C4-2B (cell line): ENCODE measurements at regions not wholly inside any gene's neighbourhood (a gene's known extent, or its start where the extent isn't known, plus 50 kb on each side); places are given as distances from the start of the nearest gene placed in this dataset.

Experiments used
- H3K27ac ChIP-seq: fragments of 450-650 bp; 2 replicates; pipeline ENCODE4 v1.5.1; 2017
- CTCF ChIP-seq: fragments of 450-650 bp; conservative IDR thresholded peaks from 2 replicates; pipeline ENCODE4 v1.5.1; 2017; ENCODE audit warnings: mild to moderate bottlenecking
- ZFX ChIP-seq: fragments of 450-650 bp; IDR thresholded peaks from 2 replicates; pipeline ENCODE4 v1.6.1; 2017

- TF ChIP-seq CTCF, result no peak
- no peak for TF ChIP-seq ZFX
- no peak overlapping the region for H3K27ac ChIP-seq
Observed at GRCh38 chr5:171705830-171706468, 79.7 kb upstream of the SMIM23 start.

- no peak for TF ChIP-seq ZFX
- TF ChIP-seq CTCF, result no peak
- H3K27ac ChIP-seq, result no peak overlapping the region
Observed at GRCh38 chr5:171706736-171707441, 78.7 kb upstream of the SMIM23 start.

DNA sequence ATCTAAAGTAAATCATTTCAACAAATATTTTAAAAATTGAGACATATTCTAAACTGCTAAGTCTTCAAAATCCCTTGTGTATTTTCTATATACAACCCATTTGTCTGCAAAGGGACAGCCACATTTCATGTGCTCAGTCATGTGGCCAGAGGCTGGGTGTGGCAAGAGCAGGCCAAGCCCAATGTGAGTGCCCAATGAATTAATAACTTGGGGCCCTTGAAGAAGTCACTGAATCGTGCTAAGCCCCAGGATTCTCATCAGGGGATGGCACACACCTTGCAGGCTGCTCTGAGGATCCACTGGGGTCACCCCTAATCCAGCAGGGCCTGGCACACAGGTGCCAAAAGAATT, 78.2 kb upstream of the SMIM23 start:
- TF ChIP-seq ZFX (no peak), CTCF (no peak)

DNA sequence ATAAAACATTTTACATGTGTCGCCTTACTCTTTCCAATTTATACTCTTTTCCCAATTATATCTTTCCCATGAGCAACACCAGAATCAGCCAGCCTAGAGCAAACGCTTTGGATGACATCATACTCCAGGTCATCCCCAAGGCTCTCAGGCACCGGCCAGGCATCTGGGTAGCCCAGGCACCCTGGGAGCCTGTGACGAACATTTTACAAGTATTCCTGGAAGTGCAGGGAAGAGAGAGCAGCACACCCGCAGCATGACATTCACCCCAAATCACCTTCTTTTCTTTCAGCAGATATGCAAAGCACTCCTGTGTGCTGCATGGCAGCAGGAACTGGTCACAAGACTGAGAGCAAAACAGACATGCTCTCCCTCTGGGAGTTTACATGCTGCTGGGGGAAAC, 75.7 kb upstream of the SMIM23 start:
- H3K27ac ChIP-seq, result no peak overlapping the region
- TF ChIP-seq ZFX, result no peak
- no peak for TF ChIP-seq CTCF

More for the DNA sequence above, 78.2 kb upstream of the SMIM23 start:
- H3K27ac ChIP-seq, result no peak overlapping the region

- TF ChIP-seq ZFX (no peak), CTCF (no peak)
- H3K27ac ChIP-seq, result no peak overlapping the region
Observed at GRCh38 chr5:171710451-171711024, 75.1 kb upstream of the SMIM23 start.

GRCh38 chr5:171711571-171711970, 74.0 kb upstream of the SMIM23 start:
- TF ChIP-seq CTCF (no peak), ZFX (no peak)
- H3K27ac ChIP-seq, result no peak overlapping the region

DNA sequence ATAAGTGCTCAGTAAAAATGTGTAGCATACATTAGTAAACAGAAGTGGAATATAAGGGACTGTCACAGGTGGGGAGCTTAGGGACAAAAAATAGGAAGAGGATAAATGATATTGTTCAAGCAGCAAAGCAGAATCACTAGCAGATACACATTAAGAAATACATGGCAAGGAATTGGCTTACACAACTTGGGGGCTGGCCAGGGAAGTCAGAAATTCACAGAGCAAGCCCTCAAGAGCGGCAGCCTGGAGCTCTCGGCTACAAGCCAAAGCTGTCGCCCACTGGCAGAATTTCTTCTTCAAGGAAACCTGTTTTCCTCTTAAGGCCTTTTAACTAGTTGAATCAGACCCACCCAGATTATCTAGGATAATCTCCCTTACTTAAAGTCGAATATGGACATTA, 73.0 kb upstream of the SMIM23 start:
- no peak overlapping the region for H3K27ac ChIP-seq
- TF ChIP-seq CTCF, result no peak
- no peak for TF ChIP-seq ZFX
